Upper lobe of right lung (tissue), 1 donor: ENCODE measurements at regions not wholly inside any gene's neighbourhood (a gene's known extent, or its start where the extent isn't known, plus 50 kb on each side); places are given as distances from the start of the nearest gene placed in this dataset.

Experiments used
- ATAC-seq: fragments of 200-7000 bp; cut with Tn5 transposase; one replicate; pipeline ENCODE4 v1.9.1; 2020; ENCODE audit warnings: mild to moderate bottlenecking, moderate library complexity
- DNase-seq: peaks from one replicate; pipeline ENCODE4 v3.0.0-alpha.2; 2020
- H3K27ac ChIP-seq: fragments of 200-600 bp; one replicate; pipeline ENCODE4 v1.8.0; 2022
- H3K27me3 ChIP-seq: fragments of 200-600 bp; one replicate; pipeline ENCODE4 v1.8.0; 2022; ENCODE audit warnings: mild to moderate bottlenecking
- H3K36me3 ChIP-seq: fragments of 200-600 bp; one replicate; pipeline ENCODE4 v1.8.0; 2022
- H3K4me1 ChIP-seq: fragments of 200-600 bp; one replicate; pipeline ENCODE4 v1.8.0; 2022
- H3K4me3 ChIP-seq: fragments of 200-600 bp; one replicate; pipeline ENCODE4 v1.8.0; 2022; ENCODE audit warnings: mild to moderate bottlenecking
- H3K9me3 ChIP-seq: fragments of 200-600 bp; one replicate; pipeline ENCODE4 v1.8.0; 2022
- intact Hi-C: fragments of 100-400 bp; cut with DNase I; formaldehyde crosslinking; loops from one replicate; pipeline ENCODE4 v1.11.0; 2022
- TF ChIP-seq, protein P1 (sequence below): fragments of 200-600 bp; IDR thresholded peaks from one replicate; pipeline ENCODE4 v1.8.0; 2022; ENCODE audit warnings: antibody characterized with exemption
- donor health status: DM: no; HTN: yes; CAD: no; lungs with severe emphysema.

DNA sequence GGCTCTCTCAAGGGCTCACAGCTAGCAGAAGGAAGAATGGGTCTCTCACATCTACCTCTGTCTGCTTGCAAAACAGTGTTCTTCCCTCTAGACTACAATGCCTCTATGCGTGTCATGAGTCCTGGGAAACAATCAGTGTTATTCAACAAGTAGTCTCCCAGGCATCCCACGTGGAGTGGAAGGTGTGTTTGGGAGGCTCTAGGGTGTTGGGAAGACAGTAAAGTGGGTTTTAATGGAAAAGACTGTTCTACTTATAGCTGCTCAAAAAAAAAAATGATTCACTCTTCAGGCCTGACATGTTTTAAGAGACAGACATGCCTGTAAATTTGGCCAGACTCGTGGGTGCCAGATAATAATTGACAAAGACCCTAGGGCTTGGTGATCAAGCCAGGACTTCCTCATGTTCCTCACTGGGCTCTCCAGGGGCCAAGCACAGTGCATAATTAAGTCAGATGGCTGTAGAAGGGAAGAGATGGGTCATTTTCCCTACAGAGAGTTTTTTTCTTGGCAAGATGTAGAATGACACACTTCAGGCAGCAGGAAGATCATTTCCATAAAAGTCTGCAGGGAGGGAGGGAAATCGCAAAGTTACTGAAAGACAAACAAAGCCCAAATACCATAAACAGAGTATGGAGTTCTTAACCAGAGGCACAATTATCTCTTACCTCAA lies 246.4 kb downstream of the ACTL7B start:
- Histone ChIP-seq H3K27ac (no peak overlapping the region), H3K9me3 (no peaks in the 10 kb centered on the region), H3K36me3 (no peaks in the 10 kb centered on the region), H3K4me3 (no peak overlapping the region), H3K4me1 (no peaks in the 10 kb centered on the region), H3K27me3 (no peaks in the 10 kb centered on the region)
- intact Hi-C loops = no loop called here
- TF ChIP-seq, protein P1, sequence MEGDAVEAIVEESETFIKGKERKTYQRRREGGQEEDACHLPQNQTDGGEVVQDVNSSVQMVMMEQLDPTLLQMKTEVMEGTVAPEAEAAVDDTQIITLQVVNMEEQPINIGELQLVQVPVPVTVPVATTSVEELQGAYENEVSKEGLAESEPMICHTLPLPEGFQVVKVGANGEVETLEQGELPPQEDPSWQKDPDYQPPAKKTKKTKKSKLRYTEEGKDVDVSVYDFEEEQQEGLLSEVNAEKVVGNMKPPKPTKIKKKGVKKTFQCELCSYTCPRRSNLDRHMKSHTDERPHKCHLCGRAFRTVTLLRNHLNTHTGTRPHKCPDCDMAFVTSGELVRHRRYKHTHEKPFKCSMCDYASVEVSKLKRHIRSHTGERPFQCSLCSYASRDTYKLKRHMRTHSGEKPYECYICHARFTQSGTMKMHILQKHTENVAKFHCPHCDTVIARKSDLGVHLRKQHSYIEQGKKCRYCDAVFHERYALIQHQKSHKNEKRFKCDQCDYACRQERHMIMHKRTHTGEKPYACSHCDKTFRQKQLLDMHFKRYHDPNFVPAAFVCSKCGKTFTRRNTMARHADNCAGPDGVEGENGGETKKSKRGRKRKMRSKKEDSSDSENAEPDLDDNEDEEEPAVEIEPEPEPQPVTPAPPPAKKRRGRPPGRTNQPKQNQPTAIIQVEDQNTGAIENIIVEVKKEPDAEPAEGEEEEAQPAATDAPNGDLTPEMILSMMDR = no peak
- ATAC-seq = no peak
- DNase-seq = no peak

DNA sequence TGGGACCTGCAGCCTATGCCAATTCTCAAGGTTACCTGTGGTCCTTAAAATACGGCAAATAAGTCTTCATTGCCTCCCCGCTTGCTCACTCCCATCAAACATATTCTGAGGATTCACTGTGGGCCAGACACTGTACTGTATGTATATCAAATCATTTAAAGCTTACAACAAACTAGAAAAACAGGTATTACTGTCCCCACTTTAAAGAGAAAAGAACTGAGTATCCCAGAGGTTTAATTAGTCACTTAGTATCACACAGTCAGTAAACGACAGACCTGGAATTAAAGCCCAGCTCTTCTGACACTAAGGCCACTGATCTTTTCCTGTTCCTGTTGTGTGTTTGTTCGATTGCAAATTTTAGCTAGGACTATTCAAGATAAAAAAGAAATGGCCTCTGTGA lies 248.2 kb downstream of the ACTL7B start:
- ATAC-seq (no peak), DNase-seq (no peak)
- Histone ChIP-seq H3K27ac (no peak overlapping the region), H3K36me3 (no peaks in the 10 kb centered on the region), H3K4me3 (no peak overlapping the region), H3K9me3 (no peaks in the 10 kb centered on the region), H3K27me3 (no peaks in the 10 kb centered on the region), H3K4me1 (no peaks in the 10 kb centered on the region)
- intact Hi-C loops = no loop called here
- TF ChIP-seq, protein P1 = no peak

DNA sequence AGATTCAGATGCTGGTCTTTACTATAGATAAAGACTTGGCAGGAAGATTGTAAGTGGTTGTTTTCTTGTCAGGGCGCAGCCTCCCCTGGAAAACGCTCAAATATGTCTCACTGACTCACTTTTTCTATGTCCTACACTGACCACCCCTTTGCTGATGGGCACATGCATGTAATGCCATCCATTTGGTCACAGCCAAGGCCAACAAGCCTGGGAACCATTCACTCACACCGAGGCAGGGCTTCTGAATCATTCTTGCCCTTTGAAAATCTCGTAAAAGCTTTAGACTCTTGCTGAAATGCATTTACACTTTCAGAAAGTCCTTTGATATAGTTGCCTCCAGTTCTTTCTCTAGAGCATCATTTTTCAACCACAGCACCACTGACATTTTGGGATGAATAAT lies 249.4 kb downstream of the ACTL7B start:
- DNase-seq (no peak), ATAC-seq (no peak)
- no peaks in the 10 kb centered on the region for H3K27me3 ChIP-seq
- H3K27ac ChIP-seq = no peak overlapping the region
- H3K9me3 ChIP-seq = no peaks in the 10 kb centered on the region
- H3K36me3 ChIP-seq = no peaks in the 10 kb centered on the region
- TF ChIP-seq, protein P1 = no peak
- intact Hi-C loops = no loop called here
- H3K4me3 ChIP-seq = no peak overlapping the region
- H3K4me1 ChIP-seq = no peaks in the 10 kb centered on the region

DNA sequence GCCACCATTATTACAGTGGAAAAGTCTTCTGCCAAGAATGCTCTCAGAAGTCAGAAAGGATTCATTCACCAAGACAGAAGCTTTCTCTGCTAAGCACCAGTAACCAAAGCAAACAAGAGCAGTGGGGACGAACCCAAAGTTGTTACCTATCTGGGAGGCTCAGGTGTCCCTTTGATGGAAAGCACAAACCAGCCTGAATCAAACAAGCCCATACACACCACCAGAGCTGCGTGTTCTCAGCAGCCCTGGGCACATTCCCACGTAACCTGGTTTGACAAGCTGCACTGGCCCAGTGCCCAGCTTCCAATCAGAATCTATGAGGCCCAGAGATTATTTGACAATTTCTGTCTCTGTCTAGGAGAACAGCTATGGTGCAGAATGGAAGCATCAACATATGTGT lies 252.6 kb downstream of the ACTL7B start:
- intact Hi-C loops = no loop called here
- H3K36me3 ChIP-seq = no peaks in the 10 kb centered on the region
- H3K4me1 ChIP-seq = no peaks in the 10 kb centered on the region
- peaks cover 3% of the 10 kb centered on the region for H3K27me3 ChIP-seq
- no peak overlapping the region for H3K4me3 ChIP-seq
- H3K27ac ChIP-seq = no peak overlapping the region
- DNase-seq = no peak
- ATAC-seq = no peak
- no peaks in the 10 kb centered on the region for H3K9me3 ChIP-seq
- TF ChIP-seq, protein P1 = no peak

DNA sequence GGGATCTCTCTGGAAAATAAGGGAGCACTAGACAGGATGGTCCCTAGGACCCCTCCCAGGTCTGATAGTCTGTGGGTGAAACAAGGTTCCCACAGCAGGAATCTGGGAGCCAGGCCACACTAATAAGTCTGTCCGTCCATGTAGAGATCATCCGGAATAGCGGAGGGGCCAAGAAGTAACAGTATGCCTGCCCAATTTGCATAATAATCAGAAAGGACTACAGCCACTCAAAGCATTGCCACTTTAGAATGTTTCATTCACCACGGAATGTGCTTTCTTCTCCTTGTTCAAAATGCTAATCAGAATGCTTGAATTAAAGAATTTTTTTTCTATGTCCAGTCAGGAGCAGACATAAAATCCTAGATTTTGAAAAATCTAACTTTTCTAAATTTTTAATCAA lies 254.9 kb downstream of the ACTL7B start:
- intact Hi-C loops = no loop called here
- ATAC-seq = no peak
- DNase-seq = no peak

More for the DNA sequence above, 254.9 kb downstream of the ACTL7B start:
- Histone ChIP-seq H3K36me3 (no peaks in the 10 kb centered on the region), H3K9me3 (no peaks in the 10 kb centered on the region), H3K4me3 (no peak overlapping the region), H3K27ac (no peak overlapping the region), H3K4me1 (no peaks in the 10 kb centered on the region), H3K27me3 (peaks cover 3% of the 10 kb centered on the region)
- TF ChIP-seq, protein P1 = no peak
